Left lung (tissue), 4 donors: ENCODE measurements at regions not wholly inside any gene's neighbourhood (a gene's known extent, or its start where the extent isn't known, plus 50 kb on each side); places are given as distances from the start of the nearest gene placed in this dataset.

Experiments used
- ATAC-seq: fragments of 200-7000 bp; cut with Tn5 transposase; one replicate; pipeline ENCODE4 v1.9.1; 2020; ENCODE audit warnings: moderate library complexity
- DNase-seq, 4 donors: peaks; one replicate each; pipeline ENCODE4 v3.0.0-alpha.2; 2013 to 2020
- H3K27ac ChIP-seq, 2 donors: fragments of 200-600 bp; sonication (generic) in 1 of 2; one replicate each; pipeline versions ENCODE4 v1.5.0 to v1.8.0; 2020 to 2021
- H3K27me3 ChIP-seq, 2 donors: fragments of 200-600 bp; sonication (generic) in 1 of 2; one replicate each; pipeline versions ENCODE4 v1.5.0 to v1.8.0; 2020 to 2021
- H3K36me3 ChIP-seq, 2 donors: fragments of 200-600 bp; sonication (generic) in 1 of 2; one replicate each; pipeline versions ENCODE4 v1.5.0 to v1.8.0; 2020 to 2021
- H3K4me1 ChIP-seq, 2 donors: fragments of 200-600 bp; one replicate each; pipeline ENCODE4 v1.8.0; 2021
- H3K4me3 ChIP-seq, 2 donors: fragments of 200-600 bp; sonication (generic) in 1 of 2; one replicate each; pipeline versions ENCODE4 v1.5.0 to v1.8.0; 2020 to 2021; ENCODE audit warnings: mild to moderate bottlenecking in 1 of 2
- H3K9me3 ChIP-seq, 2 donors: fragments of 200-600 bp; sonication (generic) in 1 of 2; one replicate each; pipeline versions ENCODE4 v1.5.0 to v1.8.0; 2020 to 2021
- CTCF ChIP-seq, 2 donors: fragments of 200-600 bp; sonication (generic) in 1 of 2; IDR thresholded peaks; one replicate each; pipeline versions ENCODE4 v1.5.0 to v1.8.0; 2021; ENCODE audit warnings: antibody characterized with exemption in 2 of 2
- intact Hi-C, 2 donors: fragments of 100-400 bp; cut with DNase I; formaldehyde crosslinking; loops; one replicate each; pipeline versions ENCODE4 v1.11.2 to v1.14.2; 2022
- donor health status: DM: no; HTN: yes; CAD: no.
- donor health status: DM: no; HTN: no; CAD: no.

- DNase-seq (peak in 1 of 4 donors; percentile 20), ATAC-seq (peak; percentile 78)
- Histone ChIP-seq H3K4me3 (no peak overlapping the region), H3K9me3 (no peaks in the 10 kb centered on the region), H3K4me1 (peaks cover 8 to 17% of the 10 kb centered on the region in 2 donors), H3K27me3 (no peaks in the 10 kb centered on the region), H3K27ac (no peak overlapping the region), H3K36me3 (no peaks in the 10 kb centered on the region)
- intact Hi-C loops: no loop called here
- TF ChIP-seq CTCF (IDR thresholded peaks at IDR 0.05): no peak
These were observed 113.0 kb upstream of the SLC1A4 start for GRCh38 chr2:64876137-64876647.

GRCh38 chr2:64879745-64880144 is 109.5 kb upstream of the SLC1A4 start:
- H3K4me1 ChIP-seq: peaks cover 4 to 10% of the 10 kb centered on the region in 2 donors
- no peaks in the 10 kb centered on the region for H3K27me3 ChIP-seq
- no peaks in the 10 kb centered on the region for H3K36me3 ChIP-seq
- DNase-seq: no peak
- no peak for ATAC-seq
- no peak for TF ChIP-seq CTCF (IDR thresholded peaks at IDR 0.05)
- H3K9me3 ChIP-seq: no peaks in the 10 kb centered on the region
- no peak overlapping the region for H3K27ac ChIP-seq
- no peak overlapping the region for H3K4me3 ChIP-seq
- intact Hi-C loops: no loop called here

- intact Hi-C loops: no loop called here
- no peak for DNase-seq
These were observed 108.8 kb upstream of the SLC1A4 start for GRCh38 chr2:64880193-64880951.

GRCh38 chr2:64881037-64881492 is 108.1 kb upstream of the SLC1A4 start:
- ATAC-seq (no peak), DNase-seq (no peak)
- Histone ChIP-seq H3K4me3 (no peak overlapping the region), H3K9me3 (no peaks in the 10 kb centered on the region), H3K27me3 (no peaks in the 10 kb centered on the region), H3K36me3 (no peaks in the 10 kb centered on the region), H3K4me1 (peaks cover 4 to 10% of the 10 kb centered on the region in 2 donors), H3K27ac (no peak overlapping the region)
- intact Hi-C loops: no loop called here
- TF ChIP-seq CTCF (IDR thresholded peaks at IDR 0.05): no peak

More at GRCh38 chr2:64880193-64880951, 108.8 kb upstream of the SLC1A4 start:
- H3K9me3 ChIP-seq: no peaks in the 10 kb centered on the region
- no peaks in the 10 kb centered on the region for H3K36me3 ChIP-seq
- no peaks in the 10 kb centered on the region for H3K27me3 ChIP-seq
- no peak for TF ChIP-seq CTCF (IDR thresholded peaks at IDR 0.05)
- H3K4me3 ChIP-seq: no peak overlapping the region
- H3K4me1 ChIP-seq: peaks cover 4 to 10% of the 10 kb centered on the region in 2 donors
- ATAC-seq: no peak
- H3K27ac ChIP-seq: no peak overlapping the region

GRCh38 chr2:64887565-64887964 is 101.6 kb upstream of the SLC1A4 start:
- Histone ChIP-seq H3K9me3 (peaks cover 0 to 10% of the 10 kb centered on the region in 2 donors), H3K4me1 (no peaks in the 10 kb centered on the region), H3K27me3 (no peaks in the 10 kb centered on the region), H3K36me3 (no peaks in the 10 kb centered on the region), H3K4me3 (no peak overlapping the region), H3K27ac (no peak overlapping the region)
- ATAC-seq: no peak
- DNase-seq: no peak
- no peak for TF ChIP-seq CTCF (IDR thresholded peaks at IDR 0.05)
- intact Hi-C loops: no loop called here
